ENCODE measurements at regions not wholly inside any gene's neighbourhood (a gene's known extent, or its start where the extent isn't known, plus 50 kb on each side); places are given as distances from the start of the nearest gene placed in this dataset.

- TF ChIP-seq CTCF (IDR thresholded peaks at IDR 0.05): no peak
- TF ChIP-seq POLR2A (IDR thresholded peaks at IDR 0.05): no peak
- no peaks in the 10 kb centered on the region for H3K36me3 ChIP-seq
- no peaks in the 10 kb centered on the region for H3K9me3 ChIP-seq
- WGBS, 2 donors: 87 to 94% methylated on average over 7 of the region's 7 CpGs
- H3K4me3 ChIP-seq: no peak overlapping the region
- H3K27ac ChIP-seq: no peak overlapping the region
- no peak for DNase-seq
- H3K4me1 ChIP-seq: no peaks in the 10 kb centered on the region
- no peaks in the 10 kb centered on the region for H3K27me3 ChIP-seq
- intact Hi-C loops (cut with DNase I): no loop called here
Observed at GRCh38 chr4:153068751-153069150, 132.6 kb downstream of the FHDC1 start.

GRCh38 chr4:153071958-153072598, 132.2 kb upstream of the TRIM2 start:
- H3K27ac ChIP-seq: no peak overlapping the region
- DNase-seq: no peak
- H3K9me3 ChIP-seq: no peaks in the 10 kb centered on the region
- intact Hi-C loops (cut with DNase I): no loop called here
- H3K36me3 ChIP-seq: no peaks in the 10 kb centered on the region
- no peak overlapping the region for H3K4me3 ChIP-seq
- H3K27me3 ChIP-seq: no peaks in the 10 kb centered on the region
- H3K4me1 ChIP-seq: no peaks in the 10 kb centered on the region
- TF ChIP-seq POLR2A (IDR thresholded peaks at IDR 0.05) (no peak), CTCF (IDR thresholded peaks at IDR 0.05) (no peak)

- H3K9me3 ChIP-seq: no peaks in the 10 kb centered on the region
- no peaks in the 10 kb centered on the region for H3K27me3 ChIP-seq
- H3K4me1 ChIP-seq: no peaks in the 10 kb centered on the region
- no peak overlapping the region for H3K4me3 ChIP-seq
- DNase-seq: no peak
- no peak for TF ChIP-seq CTCF (IDR thresholded peaks at IDR 0.05)
- TF ChIP-seq POLR2A (IDR thresholded peaks at IDR 0.05): no peak
- intact Hi-C loops (cut with DNase I): no loop called here
- no peaks in the 10 kb centered on the region for H3K36me3 ChIP-seq
- H3K27ac ChIP-seq: no peak overlapping the region
Observed at GRCh38 chr4:153072661-153073060, 131.6 kb upstream of the TRIM2 start.

GRCh38 chr4:153074486-153074885, 129.8 kb upstream of the TRIM2 start:
- no peak overlapping the region for H3K27ac ChIP-seq
- TF ChIP-seq CTCF (IDR thresholded peaks at IDR 0.05): no peak
- no peak for TF ChIP-seq POLR2A (IDR thresholded peaks at IDR 0.05)
- H3K4me3 ChIP-seq: no peak overlapping the region
- no peak for DNase-seq
- 61 to 68% methylated on average over 1 of the region's 1 CpG for WGBS, 2 donors
- no peaks in the 10 kb centered on the region for H3K4me1 ChIP-seq
- intact Hi-C loops (cut with DNase I): no loop called here
- no peaks in the 10 kb centered on the region for H3K27me3 ChIP-seq
- H3K9me3 ChIP-seq: no peaks in the 10 kb centered on the region
- no peaks in the 10 kb centered on the region for H3K36me3 ChIP-seq

GRCh38 chr4:153074936-153075630, 129.2 kb upstream of the TRIM2 start:
- Histone ChIP-seq H3K27ac (no peak overlapping the region), H3K9me3 (no peaks in the 10 kb centered on the region), H3K36me3 (no peaks in the 10 kb centered on the region), H3K4me1 (no peaks in the 10 kb centered on the region), H3K4me3 (no peak overlapping the region), H3K27me3 (no peaks in the 10 kb centered on the region)
- no peak for TF ChIP-seq POLR2A (IDR thresholded peaks at IDR 0.05)
- no peak for TF ChIP-seq CTCF (IDR thresholded peaks at IDR 0.05)
- WGBS, 2 donors: 89 to 90% methylated on average over 2 of the region's 2 CpGs
- intact Hi-C loops (cut with DNase I): no loop called here
- no peak for DNase-seq

Measured in esophagus squamous epithelium (tissue), 5 donors.